ENCODE measurements at regions not wholly inside any gene's neighbourhood (a gene's known extent, or its start where the extent isn't known, plus 50 kb on each side); places are given as distances from the start of the nearest gene placed in this dataset.

DNA sequence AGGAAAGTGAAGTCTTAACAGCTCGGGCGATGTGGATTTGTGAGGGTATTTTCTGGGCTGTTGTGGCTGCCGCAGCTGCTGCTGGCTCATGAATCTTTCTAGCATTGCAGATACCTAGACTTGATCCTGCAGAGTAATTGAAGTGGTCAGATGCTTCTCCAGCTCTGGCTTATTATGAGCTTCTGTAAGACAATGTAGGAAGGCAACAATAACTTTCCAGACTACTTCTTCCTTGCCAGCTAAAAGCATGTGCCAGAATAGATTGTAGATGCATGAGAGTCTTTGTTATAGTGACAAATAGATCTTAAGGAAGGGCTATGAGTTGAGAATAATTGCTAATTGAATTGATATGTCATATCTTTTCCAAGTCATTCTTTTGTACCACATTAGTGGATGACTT, 461.4 kb upstream of the POT1 start:
- TF ChIP-seq, protein P1, sequence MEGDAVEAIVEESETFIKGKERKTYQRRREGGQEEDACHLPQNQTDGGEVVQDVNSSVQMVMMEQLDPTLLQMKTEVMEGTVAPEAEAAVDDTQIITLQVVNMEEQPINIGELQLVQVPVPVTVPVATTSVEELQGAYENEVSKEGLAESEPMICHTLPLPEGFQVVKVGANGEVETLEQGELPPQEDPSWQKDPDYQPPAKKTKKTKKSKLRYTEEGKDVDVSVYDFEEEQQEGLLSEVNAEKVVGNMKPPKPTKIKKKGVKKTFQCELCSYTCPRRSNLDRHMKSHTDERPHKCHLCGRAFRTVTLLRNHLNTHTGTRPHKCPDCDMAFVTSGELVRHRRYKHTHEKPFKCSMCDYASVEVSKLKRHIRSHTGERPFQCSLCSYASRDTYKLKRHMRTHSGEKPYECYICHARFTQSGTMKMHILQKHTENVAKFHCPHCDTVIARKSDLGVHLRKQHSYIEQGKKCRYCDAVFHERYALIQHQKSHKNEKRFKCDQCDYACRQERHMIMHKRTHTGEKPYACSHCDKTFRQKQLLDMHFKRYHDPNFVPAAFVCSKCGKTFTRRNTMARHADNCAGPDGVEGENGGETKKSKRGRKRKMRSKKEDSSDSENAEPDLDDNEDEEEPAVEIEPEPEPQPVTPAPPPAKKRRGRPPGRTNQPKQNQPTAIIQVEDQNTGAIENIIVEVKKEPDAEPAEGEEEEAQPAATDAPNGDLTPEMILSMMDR (optimal IDR thresholded peaks at IDR 0.05 in 1 of 3, IDR thresholded peaks at IDR 0.05 in 1 of 3, conservative IDR thresholded peaks at IDR 0.05 in 1 of 3; ENCODE audit: extremely low read depth in 1 of 3, insufficient read depth in 2 of 3, low read length in 3 of 3): no peak
- no peak for TF ChIP-seq EZH2 (IDR thresholded peaks at IDR 0.05; ENCODE audit: low read length)

All from keratinocyte (primary cell).